Astrocyte of the spinal cord (primary cell): ENCODE measurements at regions not wholly inside any gene's neighbourhood (a gene's known extent, or its start where the extent isn't known, plus 50 kb on each side); places are given as distances from the start of the nearest gene placed in this dataset.

Source experiments
- DNase-seq: peaks from one replicate; pipeline ENCODE4 v3.0.0; 2011; ENCODE audit warnings: low read depth, low spot score
- H3K4me3 ChIP-seq: 2 replicates; pipeline ENCODE4 v1.5.1; 2011; ENCODE audit warnings: low read depth, mild to moderate bottlenecking, low read length, moderate library complexity
- in situ Hi-C: cut with HindIII; loops from 2 replicates; pipeline ENCODE4 v1.10.0; 2017; ENCODE audit warnings: low sequenced_read_pairs
- TF ChIP-seq, protein P1 (sequence below): IDR thresholded peaks from 2 replicates; pipeline ENCODE4 v1.5.1; 2012; ENCODE audit warnings: low read depth, mild to moderate bottlenecking, low read length, inconsistent platforms

GRCh38 chr11:106473089-106473722, 395.7 kb downstream of the AASDHPPT start:
- in situ Hi-C loops = no loop called here
- TF ChIP-seq, protein P1, sequence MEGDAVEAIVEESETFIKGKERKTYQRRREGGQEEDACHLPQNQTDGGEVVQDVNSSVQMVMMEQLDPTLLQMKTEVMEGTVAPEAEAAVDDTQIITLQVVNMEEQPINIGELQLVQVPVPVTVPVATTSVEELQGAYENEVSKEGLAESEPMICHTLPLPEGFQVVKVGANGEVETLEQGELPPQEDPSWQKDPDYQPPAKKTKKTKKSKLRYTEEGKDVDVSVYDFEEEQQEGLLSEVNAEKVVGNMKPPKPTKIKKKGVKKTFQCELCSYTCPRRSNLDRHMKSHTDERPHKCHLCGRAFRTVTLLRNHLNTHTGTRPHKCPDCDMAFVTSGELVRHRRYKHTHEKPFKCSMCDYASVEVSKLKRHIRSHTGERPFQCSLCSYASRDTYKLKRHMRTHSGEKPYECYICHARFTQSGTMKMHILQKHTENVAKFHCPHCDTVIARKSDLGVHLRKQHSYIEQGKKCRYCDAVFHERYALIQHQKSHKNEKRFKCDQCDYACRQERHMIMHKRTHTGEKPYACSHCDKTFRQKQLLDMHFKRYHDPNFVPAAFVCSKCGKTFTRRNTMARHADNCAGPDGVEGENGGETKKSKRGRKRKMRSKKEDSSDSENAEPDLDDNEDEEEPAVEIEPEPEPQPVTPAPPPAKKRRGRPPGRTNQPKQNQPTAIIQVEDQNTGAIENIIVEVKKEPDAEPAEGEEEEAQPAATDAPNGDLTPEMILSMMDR = no peak
- DNase-seq = no peak

DNA sequence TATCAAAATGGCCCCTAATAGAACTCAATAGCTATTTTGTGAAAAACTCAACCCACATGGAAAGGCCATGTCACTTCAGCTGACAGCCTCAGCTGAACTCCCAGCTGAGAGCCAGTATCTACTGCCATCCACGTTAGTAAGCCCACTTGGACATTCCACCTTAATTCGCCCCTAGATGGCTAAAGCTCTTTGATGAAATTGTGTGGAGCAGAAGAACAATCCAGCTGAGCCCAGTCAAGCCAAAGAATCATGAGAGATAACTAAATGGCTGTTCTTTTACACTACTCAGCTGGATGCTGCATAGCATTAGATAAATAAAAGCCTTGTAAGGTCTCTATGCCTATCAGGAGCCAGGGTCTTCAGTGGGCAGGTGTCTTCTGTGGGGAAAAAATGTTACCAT, 396.8 kb downstream of the AASDHPPT start:
- in situ Hi-C loops = no loop called here
- TF ChIP-seq, protein P1 = no peak
- H3K4me3 ChIP-seq = no peak overlapping the region
- no peak for DNase-seq

More at GRCh38 chr11:106473089-106473722, 395.7 kb downstream of the AASDHPPT start:
- H3K4me3 ChIP-seq = no peak overlapping the region

DNA sequence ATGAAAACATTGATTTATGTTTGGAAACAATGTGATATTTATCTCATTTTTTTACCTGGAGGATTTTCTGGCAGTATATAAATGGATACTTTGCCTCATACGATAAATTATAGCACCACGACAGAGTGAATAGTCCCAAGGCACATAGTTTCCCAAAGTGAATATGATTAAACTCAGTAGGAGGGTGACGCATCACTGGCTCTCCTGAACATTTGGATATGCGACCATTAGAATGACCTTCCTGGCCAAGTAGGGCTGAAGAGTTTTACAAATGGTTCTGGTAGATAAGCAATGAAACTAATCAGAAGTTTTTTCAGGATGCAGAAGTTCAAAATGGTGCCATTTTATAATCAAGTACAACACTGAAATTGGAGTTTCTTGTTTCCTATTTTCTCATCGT, 397.7 kb downstream of the AASDHPPT start:
- no peak overlapping the region for H3K4me3 ChIP-seq
- TF ChIP-seq, protein P1 = no peak
- in situ Hi-C loops = no loop called here
- DNase-seq = no peak

DNA sequence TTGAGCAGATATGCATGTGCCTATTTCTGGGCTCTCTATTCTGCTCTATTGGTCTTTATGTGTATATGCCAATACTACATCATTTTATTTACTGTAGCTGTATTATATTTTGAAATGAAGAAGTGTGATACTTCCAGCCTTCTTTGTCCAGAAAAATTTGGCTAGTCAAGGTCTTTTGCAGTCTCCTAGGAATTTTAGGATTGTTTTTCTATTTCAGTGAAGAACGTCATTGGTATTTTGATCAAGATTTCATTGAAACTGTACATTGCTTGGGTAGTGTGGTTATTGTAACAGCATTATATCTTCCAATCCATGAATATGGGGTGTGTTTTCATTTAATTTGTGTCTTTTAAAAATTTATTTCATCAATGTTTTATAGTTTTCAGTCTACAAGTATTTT, 400.3 kb downstream of the AASDHPPT start:
- TF ChIP-seq, protein P1 = no peak
- DNase-seq = no peak
- no peak overlapping the region for H3K4me3 ChIP-seq
- in situ Hi-C loops = no loop called here

- in situ Hi-C loops = no loop called here
- TF ChIP-seq, protein P1 = no peak
- no peak overlapping the region for H3K4me3 ChIP-seq
- no peak for DNase-seq
Observed at GRCh38 chr11:106479646-106480045, 402.2 kb downstream of the AASDHPPT start.

- DNase-seq = peak; percentile 48
- TF ChIP-seq, protein P1 = no peak
- in situ Hi-C loops = no loop called here
- H3K4me3 ChIP-seq = no peak overlapping the region
Observed at GRCh38 chr11:106480581-106481190, 403.2 kb downstream of the AASDHPPT start.
